Astrocyte (in vitro differentiated cells and primary cell): ENCODE measurements at regions not wholly inside any gene's neighbourhood (a gene's known extent, or its start where the extent isn't known, plus 50 kb on each side); places are given as distances from the start of the nearest gene placed in this dataset.

Experiments used
- CTCF ChIP-seq: IDR thresholded peaks from 2 replicates; pipeline ENCODE4 v1.5.1; 2011; ENCODE audit warnings: low read depth, mild to moderate bottlenecking, inconsistent platforms, low read length, moderate library complexity; ENCODE audit not compliant: insufficient read depth
- EZH2 ChIP-seq: IDR thresholded peaks from 2 replicates; pipeline ENCODE4 v1.6.1; 2012; ENCODE audit warnings: mild to moderate bottlenecking, low read length, inconsistent platforms; ENCODE audit not compliant: insufficient read depth

GRCh38 chr7:145331076-145331475 is 495.2 kb upstream of the TPK1 start:
- TF ChIP-seq CTCF: no peak
- no peak for TF ChIP-seq EZH2
